ENCODE measurements at regions not wholly inside any gene's neighbourhood (a gene's known extent, or its start where the extent isn't known, plus 50 kb on each side); places are given as distances from the start of the nearest gene placed in this dataset.

GRCh38 chr2:106941372-106941993 is 55.5 kb upstream of the ST6GAL2 start:
- in situ Hi-C loops (cut with HindIII; ENCODE audit: low pct_unique_long_range_greater_than_20kb, low sequenced_read_pairs): no loop called here
- no peak for DNase-seq (ENCODE audit: low read depth, low spot score)

- in situ Hi-C loops (cut with HindIII; ENCODE audit: low pct_unique_long_range_greater_than_20kb, low sequenced_read_pairs): no loop called here
- no peak for DNase-seq (ENCODE audit: low read depth, low spot score)
Observed at GRCh38 chr2:106943468-106944200, 57.7 kb upstream of the ST6GAL2 start.

GRCh38 chr2:106944215-106944614 is 58.2 kb upstream of the ST6GAL2 start:
- in situ Hi-C loops (cut with HindIII; ENCODE audit: low pct_unique_long_range_greater_than_20kb, low sequenced_read_pairs): no loop called here
- no peak for DNase-seq (ENCODE audit: low read depth, low spot score)

GRCh38 chr2:106948540-106948939 is 62.6 kb upstream of the ST6GAL2 start:
- in situ Hi-C loops (cut with HindIII; ENCODE audit: low pct_unique_long_range_greater_than_20kb, low sequenced_read_pairs): no loop called here
- DNase-seq (ENCODE audit: low read depth, low spot score): no peak

GRCh38 chr2:106953236-106953635 is 67.3 kb upstream of the ST6GAL2 start:
- DNase-seq (ENCODE audit: low read depth, low spot score): no peak

GRCh38 chr2:106953779-106954178 is 67.8 kb upstream of the ST6GAL2 start:
- in situ Hi-C loops (cut with HindIII; ENCODE audit: low pct_unique_long_range_greater_than_20kb, low sequenced_read_pairs): no loop called here
- DNase-seq (ENCODE audit: low read depth, low spot score): no peak

More at GRCh38 chr2:106953236-106953635, 67.3 kb upstream of the ST6GAL2 start:
- in situ Hi-C loops (cut with HindIII; ENCODE audit: low pct_unique_long_range_greater_than_20kb, low sequenced_read_pairs): no loop called here

GRCh38 chr2:106954304-106954703 is 68.3 kb upstream of the ST6GAL2 start:
- no peak for DNase-seq (ENCODE audit: low read depth, low spot score)
- in situ Hi-C loops (cut with HindIII; ENCODE audit: low pct_unique_long_range_greater_than_20kb, low sequenced_read_pairs): no loop called here

- in situ Hi-C loops (cut with HindIII; ENCODE audit: low pct_unique_long_range_greater_than_20kb, low sequenced_read_pairs): no loop called here
- DNase-seq (ENCODE audit: low read depth, low spot score): no peak
Observed at GRCh38 chr2:106956416-106956815, 70.4 kb upstream of the ST6GAL2 start.

GRCh38 chr2:106956879-106957278 is 70.9 kb upstream of the ST6GAL2 start:
- DNase-seq (ENCODE audit: low read depth, low spot score): no peak
- in situ Hi-C loops (cut with HindIII; ENCODE audit: low pct_unique_long_range_greater_than_20kb, low sequenced_read_pairs): no loop called here

- in situ Hi-C loops (cut with HindIII; ENCODE audit: low pct_unique_long_range_greater_than_20kb, low sequenced_read_pairs): no loop called here
- no peak for DNase-seq (ENCODE audit: low read depth, low spot score)
Observed at GRCh38 chr2:106959975-106960682, 74.2 kb upstream of the ST6GAL2 start.

GRCh38 chr2:106960683-106961161 is 74.8 kb upstream of the ST6GAL2 start:
- DNase-seq (ENCODE audit: low read depth, low spot score): no peak
- in situ Hi-C loops (cut with HindIII; ENCODE audit: low pct_unique_long_range_greater_than_20kb, low sequenced_read_pairs): no loop called here

GRCh38 chr2:106961328-106961727 is 75.4 kb upstream of the ST6GAL2 start:
- no peak for DNase-seq (ENCODE audit: low read depth, low spot score)
- in situ Hi-C loops (cut with HindIII; ENCODE audit: low pct_unique_long_range_greater_than_20kb, low sequenced_read_pairs): no loop called here

GRCh38 chr2:106963156-106963555 is 77.2 kb upstream of the ST6GAL2 start:
- in situ Hi-C loops (cut with HindIII; ENCODE audit: low pct_unique_long_range_greater_than_20kb, low sequenced_read_pairs): no loop called here
- DNase-seq (ENCODE audit: low read depth, low spot score): no peak

- no peak for DNase-seq (ENCODE audit: low read depth, low spot score)
- in situ Hi-C loops (cut with HindIII; ENCODE audit: low pct_unique_long_range_greater_than_20kb, low sequenced_read_pairs): no loop called here
Observed at GRCh38 chr2:106963893-106964292, 77.9 kb upstream of the ST6GAL2 start.

- DNase-seq (ENCODE audit: low read depth, low spot score): no peak
Observed at GRCh38 chr2:106965611-106966010, 79.6 kb upstream of the ST6GAL2 start.

GRCh38 chr2:106969777-106970176 is 83.8 kb upstream of the ST6GAL2 start:
- in situ Hi-C loops (cut with HindIII; ENCODE audit: low pct_unique_long_range_greater_than_20kb, low sequenced_read_pairs): no loop called here
- no peak for DNase-seq (ENCODE audit: low read depth, low spot score)

More at GRCh38 chr2:106965611-106966010, 79.6 kb upstream of the ST6GAL2 start:
- in situ Hi-C loops (cut with HindIII; ENCODE audit: low pct_unique_long_range_greater_than_20kb, low sequenced_read_pairs): no loop called here

- in situ Hi-C loops (cut with HindIII; ENCODE audit: low pct_unique_long_range_greater_than_20kb, low sequenced_read_pairs): no loop called here
- DNase-seq (ENCODE audit: low read depth, low spot score): no peak
Observed at GRCh38 chr2:106970471-106971261, 84.7 kb upstream of the ST6GAL2 start.

- no peak for DNase-seq (ENCODE audit: low read depth, low spot score)
- in situ Hi-C loops (cut with HindIII; ENCODE audit: low pct_unique_long_range_greater_than_20kb, low sequenced_read_pairs): no loop called here
Observed at GRCh38 chr2:106972782-106973181, 86.8 kb upstream of the ST6GAL2 start.
